OCI-LY1 (cell line): ENCODE measurements at regions not wholly inside any gene's neighbourhood (a gene's known extent, or its start where the extent isn't known, plus 50 kb on each side); places are given as distances from the start of the nearest gene placed in this dataset.

Experiments
- H2AFZ ChIP-seq: fragments of 200-600 bp; sonication (generic), shearing (Covaris generic); 2 replicates; pipeline ENCODE4 v1.6.0; 2014; ENCODE audit warnings: antibody characterized with exemption, mild to moderate bottlenecking, low read length
- H3F3A ChIP-seq: fragments of 200-600 bp; sonication (generic), shearing (Covaris generic); 2 replicates; pipeline ENCODE4 v1.6.0; 2014; ENCODE audit warnings: mild to moderate bottlenecking, antibody characterized with exemption, low read length, moderate library complexity; ENCODE audit not compliant: insufficient read depth
- H3K27ac ChIP-seq: fragments of 200-600 bp; sonication (generic); 2 replicates; pipeline ENCODE4 v1.5.1; 2014; ENCODE audit warnings: low read length, mixed run types, mild to moderate bottlenecking, low read depth; ENCODE audit not compliant: poor library complexity, severe bottlenecking
- H3K27me3 ChIP-seq: fragments of 200-600 bp; sonication (generic); 2 replicates; pipeline ENCODE4 v1.6.0; 2014; ENCODE audit warnings: antibody characterized with exemption, mild to moderate bottlenecking, low read length, moderate library complexity; ENCODE audit not compliant: insufficient read depth
- H3K36me3 ChIP-seq: fragments of 200-600 bp; sonication (generic); 2 replicates; pipeline ENCODE4 v1.6.1; 2014; ENCODE audit warnings: mild to moderate bottlenecking, antibody characterized with exemption, low read length, moderate library complexity, mixed read lengths; ENCODE audit not compliant: insufficient read depth
- H3K4me1 ChIP-seq: fragments of 200-600 bp; sonication (generic); 2 replicates; pipeline ENCODE4 v1.5.1; 2014; ENCODE audit warnings: mild to moderate bottlenecking, low read length, moderate library complexity; ENCODE audit not compliant: insufficient read depth, severe bottlenecking
- H3K4me2 ChIP-seq: fragments of 200-600 bp; sonication (generic), shearing (Covaris generic); 2 replicates; pipeline ENCODE4 v1.6.1; 2014; ENCODE audit warnings: low read length
- H3K4me3 ChIP-seq: fragments of 200-600 bp; sonication (generic); 2 replicates; pipeline ENCODE4 v1.5.1; 2014; ENCODE audit warnings: low read length, low read depth, mild to moderate bottlenecking, mixed read lengths; ENCODE audit not compliant: poor library complexity, severe bottlenecking
- H3K79me2 ChIP-seq: fragments of 200-600 bp; shearing (Covaris generic); 2 replicates; pipeline ENCODE4 v1.6.1; 2016; ENCODE audit warnings: mixed run types, low read length, mixed read lengths; ENCODE audit not compliant: insufficient read depth
- H3K9ac ChIP-seq: fragments of 200-600 bp; sonication (generic), shearing (Covaris generic); 2 replicates; pipeline ENCODE4 v1.6.1; 2014; ENCODE audit warnings: mild to moderate bottlenecking, low read length, mixed read lengths
- H3K9me2 ChIP-seq: fragments of 200-600 bp; sonication (generic), shearing (Covaris generic); 2 replicates; pipeline ENCODE4 v1.6.1; 2014; ENCODE audit warnings: low read depth, mild to moderate bottlenecking, low read length, mixed read lengths
- H3K9me3 ChIP-seq: fragments of 200-600 bp; shearing (Covaris generic); 2 replicates; pipeline ENCODE4 v1.6.1; 2014; ENCODE audit warnings: low read length, mixed read lengths
- H4K20me1 ChIP-seq: fragments of 200-600 bp; sonication (generic), shearing (Covaris generic); 2 replicates; pipeline ENCODE4 v1.6.0; 2016; ENCODE audit warnings: mild to moderate bottlenecking, low read length; ENCODE audit not compliant: insufficient read depth
- CTCF ChIP-seq: fragments of 200-600 bp; sonication (generic), shearing (Covaris generic); IDR thresholded peaks from 2 replicates; pipeline ENCODE4 v1.5.1; 2017; ENCODE audit warnings: mild to moderate bottlenecking, antibody characterized with exemption, low read length, moderate library complexity, mixed read lengths
- EZH2 ChIP-seq: fragments of 200-600 bp; sonication (generic), shearing (Covaris generic); IDR thresholded peaks from 2 replicates; pipeline ENCODE4 v1.8.0; 2017; ENCODE audit warnings: borderline replicate concordance, mixed run types, mild to moderate bottlenecking, antibody characterized with exemption, low read length, moderate library complexity, mixed read lengths

- Histone ChIP-seq H3K79me2 (no peaks in the 10 kb centered on the region), H3K27me3 (no peaks in the 10 kb centered on the region), H3K4me1 (no peaks in the 10 kb centered on the region), H3K9me3 (no peaks in the 10 kb centered on the region), H2AFZ (no peak overlapping the region), H3K9me2 (no peaks in the 10 kb centered on the region), H3K27ac (no peak overlapping the region), H3F3A (no peaks in the 10 kb centered on the region), H3K9ac (no peak overlapping the region), H3K4me2 (no peak overlapping the region), H3K4me3 (no peak overlapping the region), H4K20me1 (no peaks in the 10 kb centered on the region), H3K36me3 (no peaks in the 10 kb centered on the region)
- no peak for TF ChIP-seq CTCF
- no peak for TF ChIP-seq EZH2
Measured at GRCh38 chr10:1920127-1920526, 182.8 kb upstream of the ADARB2 start.

DNA sequence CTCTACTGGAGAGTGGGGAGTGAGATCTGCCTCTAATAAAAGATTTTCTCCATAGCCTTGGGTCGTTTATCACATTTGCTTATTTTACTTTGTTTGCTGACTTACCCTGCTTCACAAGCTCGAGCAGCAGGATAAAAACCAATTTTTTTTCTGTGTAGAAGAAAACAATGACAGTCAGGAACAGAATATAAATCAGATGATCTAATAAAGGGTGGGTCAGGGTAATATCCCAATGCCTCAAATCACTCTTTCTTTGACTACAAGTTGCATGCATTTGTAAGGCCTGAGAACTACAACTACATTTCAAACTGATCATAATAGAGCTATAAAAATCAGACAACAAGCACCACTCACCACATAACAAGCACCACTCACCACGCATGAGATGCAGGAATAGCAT lies 174.4 kb upstream of the ADARB2 start:
- TF ChIP-seq EZH2 = no peak
- no peak for TF ChIP-seq CTCF
- H3K9me3 ChIP-seq = no peaks in the 10 kb centered on the region
- H3F3A ChIP-seq = no peaks in the 10 kb centered on the region
- no peaks in the 10 kb centered on the region for H3K36me3 ChIP-seq
- no peaks in the 10 kb centered on the region for H4K20me1 ChIP-seq
- H3K9me2 ChIP-seq = no peaks in the 10 kb centered on the region
- no peaks in the 10 kb centered on the region for H3K27me3 ChIP-seq
- H3K9ac ChIP-seq = no peak overlapping the region
- no peak overlapping the region for H3K27ac ChIP-seq
- H3K4me2 ChIP-seq = no peak overlapping the region
- no peak overlapping the region for H3K4me3 ChIP-seq
- no peaks in the 10 kb centered on the region for H3K4me1 ChIP-seq
- no peaks in the 10 kb centered on the region for H3K79me2 ChIP-seq
- no peak overlapping the region for H2AFZ ChIP-seq

DNA sequence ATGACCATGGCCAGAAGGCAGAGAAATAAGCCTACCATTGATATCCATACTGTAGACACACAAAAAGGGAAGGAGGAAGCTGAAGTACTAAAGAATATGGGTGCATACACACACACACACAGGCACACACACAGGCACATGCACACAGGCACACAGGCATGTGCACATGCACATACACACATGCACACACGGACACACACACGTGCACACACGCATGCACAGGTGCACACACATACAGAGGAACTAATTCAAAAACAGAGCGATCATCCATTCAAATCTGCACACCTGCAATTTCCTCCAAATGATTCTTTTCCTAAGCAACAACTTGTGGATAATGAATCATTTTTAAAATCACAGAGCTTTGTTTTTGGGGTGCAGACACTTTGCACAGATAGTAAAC lies 166.7 kb upstream of the ADARB2 start:
- no peak for TF ChIP-seq CTCF
- TF ChIP-seq EZH2 = no peak
- H3K9me2 ChIP-seq = no peaks in the 10 kb centered on the region
- no peaks in the 10 kb centered on the region for H3K27me3 ChIP-seq
- no peak overlapping the region for H2AFZ ChIP-seq
- no peak overlapping the region for H3K4me2 ChIP-seq
- no peaks in the 10 kb centered on the region for H3K36me3 ChIP-seq
- H4K20me1 ChIP-seq = no peaks in the 10 kb centered on the region
- H3K79me2 ChIP-seq = no peaks in the 10 kb centered on the region
- H3K9ac ChIP-seq = no peak overlapping the region
- H3K27ac ChIP-seq = no peak overlapping the region
- H3F3A ChIP-seq = no peaks in the 10 kb centered on the region
- H3K4me1 ChIP-seq = no peaks in the 10 kb centered on the region
- no peak overlapping the region for H3K4me3 ChIP-seq
- no peaks in the 10 kb centered on the region for H3K9me3 ChIP-seq
